Upper lobe of left lung (tissue), 6 donors: ENCODE measurements at regions not wholly inside any gene's neighbourhood (a gene's known extent, or its start where the extent isn't known, plus 50 kb on each side); places are given as distances from the start of the nearest gene placed in this dataset.

Experiments
- ATAC-seq, 2 donors: fragments of 200-7000 bp; cut with Tn5 transposase; one replicate each; pipeline ENCODE4 v1.9.1; 2022; ENCODE audit warnings: mild to moderate bottlenecking in 2 of 2, moderate library complexity in 2 of 2; ENCODE audit not compliant: low FRiP score in 2 of 2
- DNase-seq, 2 donors: peaks; one replicate each; pipeline ENCODE4 v3.0.0-alpha.2; 2019 to 2020
- H3K27ac ChIP-seq, 4 donors: fragments of 200-600 bp; sonication (generic); one replicate each; pipeline ENCODE4 v1.5.1; 2016 to 2019
- H3K27me3 ChIP-seq, 4 donors: fragments of 200-600 bp; sonication (generic); one replicate each; pipeline ENCODE4 v1.5.1; 2017 to 2019
- H3K36me3 ChIP-seq, 4 donors: fragments of 200-600 bp; sonication (generic); one replicate each; pipeline ENCODE4 v1.5.1; 2016 to 2019
- H3K4me1 ChIP-seq, 4 donors: fragments of 200-600 bp; sonication (generic); one replicate each; pipeline ENCODE4 v1.5.1; 2018 to 2019
- H3K4me3 ChIP-seq, 4 donors: fragments of 200-600 bp; sonication (generic); one replicate each; pipeline ENCODE4 v1.5.1; 2017 to 2019; ENCODE audit warnings: mild to moderate bottlenecking in 2 of 4, moderate library complexity in 1 of 4
- H3K9me3 ChIP-seq, 4 donors: fragments of 200-600 bp; sonication (generic); one replicate each; pipeline ENCODE4 v1.5.1; 2018 to 2019
- EP300 ChIP-seq, 4 donors: sonication (generic); formaldehyde crosslinking; IDR thresholded peaks; one replicate each; pipeline ENCODE4 v1.5.1; 2017; ENCODE audit warnings: antibody characterized with exemption in 4 of 4, control low read depth in 2 of 4
- POLR2A ChIP-seq, 4 donors: fragments of 450-650 bp; IDR thresholded peaks; one replicate each; pipeline ENCODE4 v1.5.1; 2016 to 2017; ENCODE audit warnings: antibody characterized with exemption in 4 of 4, mild to moderate bottlenecking in 2 of 4
- POLR2AphosphoS5 ChIP-seq, 2 donors: sonication (generic); formaldehyde crosslinking; IDR thresholded peaks; one replicate each; pipeline ENCODE4 v1.5.1; 2017; ENCODE audit warnings: antibody characterized with exemption in 2 of 2
- WGBS, 2 donors: methylation state at CpG; one replicate each; pipeline ENCODE4 v1.1.5; 2017 to 2018; 5-methylcytosine and 5-hydroxymethylcytosine counted together
- TF ChIP-seq, protein P1 (sequence below), 6 experiments: fragments of 450-650 bp in 4 of 6; fragments of 200-600 bp in 2 of 6; sonication (generic) in 2 of 6; IDR thresholded peaks; one replicate each; pipeline ENCODE4 v1.5.1; 2016 to 2019; ENCODE audit warnings: antibody characterized with exemption in 6 of 6
- donor health status: DM: no; HTN: no; CAD: no; lungs with moderate emphysema.
- donor health status: DM: no; HTN: yes; CAD: no; lungs with severe emphysema.

DNA sequence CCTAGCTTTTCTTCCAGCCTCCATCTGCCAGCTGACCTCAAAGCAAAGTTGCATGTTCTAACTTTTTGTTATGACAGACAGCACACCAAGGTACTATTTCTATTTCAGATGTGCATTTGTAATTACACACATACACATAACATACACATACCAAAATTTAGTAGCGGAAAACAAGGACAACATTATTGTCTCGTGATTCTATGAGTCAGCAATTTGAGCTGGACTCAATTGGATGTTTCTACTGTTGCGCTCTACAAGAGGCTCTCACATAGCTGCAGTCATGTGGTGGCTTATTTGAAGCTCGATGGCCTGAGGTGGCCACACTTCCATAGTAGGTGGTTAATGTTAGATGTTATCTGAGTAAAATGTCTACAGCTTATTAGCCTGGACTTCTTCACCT lies 1010.1 kb upstream of the B3GALT2 start:
- Histone ChIP-seq H3K27me3 (no peaks in the 10 kb centered on the region), H3K4me3 (no peak overlapping the region), H3K4me1 (no peaks in the 10 kb centered on the region), H3K36me3 (no peaks in the 10 kb centered on the region), H3K27ac (no peak overlapping the region), H3K9me3 (no peaks in the 10 kb centered on the region)
- ATAC-seq (no peak), DNase-seq (no peak)
- 87 to 90% methylated on average over 4 of the region's 4 CpGs for WGBS, 2 donors
- no peak for TF ChIP-seq POLR2A (IDR thresholded peaks at IDR 0.05)
- TF ChIP-seq, protein P1, sequence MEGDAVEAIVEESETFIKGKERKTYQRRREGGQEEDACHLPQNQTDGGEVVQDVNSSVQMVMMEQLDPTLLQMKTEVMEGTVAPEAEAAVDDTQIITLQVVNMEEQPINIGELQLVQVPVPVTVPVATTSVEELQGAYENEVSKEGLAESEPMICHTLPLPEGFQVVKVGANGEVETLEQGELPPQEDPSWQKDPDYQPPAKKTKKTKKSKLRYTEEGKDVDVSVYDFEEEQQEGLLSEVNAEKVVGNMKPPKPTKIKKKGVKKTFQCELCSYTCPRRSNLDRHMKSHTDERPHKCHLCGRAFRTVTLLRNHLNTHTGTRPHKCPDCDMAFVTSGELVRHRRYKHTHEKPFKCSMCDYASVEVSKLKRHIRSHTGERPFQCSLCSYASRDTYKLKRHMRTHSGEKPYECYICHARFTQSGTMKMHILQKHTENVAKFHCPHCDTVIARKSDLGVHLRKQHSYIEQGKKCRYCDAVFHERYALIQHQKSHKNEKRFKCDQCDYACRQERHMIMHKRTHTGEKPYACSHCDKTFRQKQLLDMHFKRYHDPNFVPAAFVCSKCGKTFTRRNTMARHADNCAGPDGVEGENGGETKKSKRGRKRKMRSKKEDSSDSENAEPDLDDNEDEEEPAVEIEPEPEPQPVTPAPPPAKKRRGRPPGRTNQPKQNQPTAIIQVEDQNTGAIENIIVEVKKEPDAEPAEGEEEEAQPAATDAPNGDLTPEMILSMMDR (IDR thresholded peaks at IDR 0.05) = no peak
- no peak for TF ChIP-seq POLR2AphosphoS5 (IDR thresholded peaks at IDR 0.05)
- TF ChIP-seq EP300 (IDR thresholded peaks at IDR 0.05) = no peak

DNA sequence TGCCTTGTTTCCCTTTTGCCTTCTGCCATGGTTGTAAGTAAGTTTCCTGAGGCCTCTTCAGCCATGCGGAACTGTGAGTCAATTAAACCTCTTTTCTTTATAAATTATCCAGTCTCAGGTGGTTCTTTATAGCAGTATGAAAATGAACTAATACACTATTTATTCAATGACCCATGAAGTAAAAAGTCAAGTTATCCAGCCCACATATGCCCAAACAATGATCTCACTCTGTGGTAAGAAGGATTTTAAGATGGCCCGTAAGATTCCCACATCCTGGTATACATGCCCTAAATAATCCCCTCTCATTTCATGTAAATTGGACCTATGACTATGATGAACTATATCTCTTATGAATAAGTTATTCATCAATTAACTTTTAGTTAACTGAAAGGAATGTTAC lies 1008.3 kb upstream of the B3GALT2 start:
- no peak overlapping the region for H3K4me3 ChIP-seq
- TF ChIP-seq POLR2A (IDR thresholded peaks at IDR 0.05) = no peak
- TF ChIP-seq, protein P1 (IDR thresholded peaks at IDR 0.05) = no peak
- TF ChIP-seq POLR2AphosphoS5 (IDR thresholded peaks at IDR 0.05) = no peak
- TF ChIP-seq EP300 (IDR thresholded peaks at IDR 0.05) = no peak
- no peak for DNase-seq
- H3K36me3 ChIP-seq = no peaks in the 10 kb centered on the region
- no peak overlapping the region for H3K27ac ChIP-seq
- no peaks in the 10 kb centered on the region for H3K4me1 ChIP-seq
- H3K27me3 ChIP-seq = no peaks in the 10 kb centered on the region
- H3K9me3 ChIP-seq = no peaks in the 10 kb centered on the region
- ATAC-seq = no peak
- WGBS, 2 donors = 96 to 98% methylated on average over 2 of the region's 2 CpGs

DNA sequence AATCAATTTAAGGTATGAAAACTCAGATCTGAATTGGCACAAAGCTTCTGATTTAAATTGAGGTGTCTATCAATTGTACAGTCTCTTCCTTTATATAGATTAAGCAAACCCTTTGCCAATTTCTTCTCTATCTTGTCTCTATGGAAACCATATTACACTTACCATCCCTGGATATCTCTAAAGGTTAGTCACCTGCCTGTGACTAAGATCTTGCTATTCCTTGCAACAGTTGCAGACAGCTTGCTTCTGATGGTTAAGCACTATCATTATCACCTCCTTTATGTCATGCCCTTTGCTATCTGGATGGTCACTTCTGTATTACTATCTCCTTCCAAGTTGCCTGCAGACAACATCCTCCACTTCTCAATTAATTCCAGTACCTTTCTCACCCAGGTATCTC lies 998.6 kb upstream of the B3GALT2 start:
- Histone ChIP-seq H3K36me3 (no peaks in the 10 kb centered on the region), H3K27me3 (no peaks in the 10 kb centered on the region), H3K27ac (no peak overlapping the region), H3K4me1 (no peaks in the 10 kb centered on the region), H3K4me3 (no peak overlapping the region), H3K9me3 (no peaks in the 10 kb centered on the region)
- ATAC-seq (no peak), DNase-seq (no peak)
- TF ChIP-seq EP300 (IDR thresholded peaks at IDR 0.05) (no peak), POLR2A (IDR thresholded peaks at IDR 0.05) (no peak), POLR2AphosphoS5 (IDR thresholded peaks at IDR 0.05) (no peak)
- TF ChIP-seq, protein P1 (IDR thresholded peaks at IDR 0.05) = no peak

DNA sequence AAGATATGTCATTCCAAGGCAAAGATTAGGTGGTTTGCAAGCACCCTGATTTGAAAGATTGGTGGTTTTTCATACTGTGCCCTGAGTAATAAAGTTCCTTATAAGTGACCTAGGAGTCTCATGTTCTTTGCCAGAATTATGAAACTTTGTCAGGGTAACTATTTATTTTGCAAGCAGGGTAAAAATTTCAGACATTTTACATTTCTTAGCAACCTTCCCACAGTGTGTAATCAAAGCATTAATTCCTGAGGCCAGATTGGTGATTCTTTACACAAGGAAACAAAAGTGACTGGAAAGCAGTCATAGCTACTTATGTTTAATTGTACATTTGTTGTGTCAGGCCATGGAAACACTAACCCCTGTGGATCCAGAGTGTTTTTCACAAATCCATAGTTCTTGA lies 998.0 kb upstream of the B3GALT2 start:
- no peaks in the 10 kb centered on the region for H3K36me3 ChIP-seq
- no peaks in the 10 kb centered on the region for H3K9me3 ChIP-seq
- no peak for ATAC-seq
- H3K27ac ChIP-seq = no peak overlapping the region
- H3K27me3 ChIP-seq = no peaks in the 10 kb centered on the region
- TF ChIP-seq, protein P1 (IDR thresholded peaks at IDR 0.05) = no peak
- TF ChIP-seq POLR2AphosphoS5 (IDR thresholded peaks at IDR 0.05) (no peak), POLR2A (IDR thresholded peaks at IDR 0.05) (no peak), EP300 (IDR thresholded peaks at IDR 0.05) (no peak)
- no peak overlapping the region for H3K4me3 ChIP-seq
- no peak for DNase-seq
- no peaks in the 10 kb centered on the region for H3K4me1 ChIP-seq

DNA sequence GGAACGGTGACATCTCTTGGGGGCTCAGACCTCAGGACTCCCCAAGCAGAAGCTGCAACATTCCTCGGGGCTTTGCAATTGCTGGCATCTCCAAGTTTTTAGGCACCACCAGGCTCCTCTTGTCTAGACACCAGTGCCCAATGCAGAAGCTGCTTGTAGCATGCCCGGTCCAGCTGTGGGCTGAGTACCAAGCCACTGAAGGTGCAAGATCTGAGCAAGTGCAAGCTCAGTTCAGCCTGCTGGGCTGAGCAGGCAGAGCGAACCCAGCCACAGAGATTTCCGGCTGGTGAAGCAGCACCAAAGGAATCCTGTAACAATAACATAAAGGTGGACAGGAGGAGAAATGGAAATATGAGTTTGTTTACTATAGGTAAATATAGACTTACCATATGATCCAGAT lies 995.4 kb upstream of the B3GALT2 start:
- ATAC-seq = no peak
- no peak overlapping the region for H3K27ac ChIP-seq
- H3K27me3 ChIP-seq = no peaks in the 10 kb centered on the region
- TF ChIP-seq, protein P1 (IDR thresholded peaks at IDR 0.05) = no peak
- no peak for TF ChIP-seq EP300 (IDR thresholded peaks at IDR 0.05)
- no peak for TF ChIP-seq POLR2A (IDR thresholded peaks at IDR 0.05)
- TF ChIP-seq POLR2AphosphoS5 (IDR thresholded peaks at IDR 0.05) = no peak
- H3K9me3 ChIP-seq = no peaks in the 10 kb centered on the region
- no peaks in the 10 kb centered on the region for H3K4me1 ChIP-seq
- DNase-seq = no peak
- no peaks in the 10 kb centered on the region for H3K36me3 ChIP-seq
- no peak overlapping the region for H3K4me3 ChIP-seq
- 87 to 94% methylated on average over 5 of the region's 5 CpGs for WGBS, 2 donors
